ENCODE measurements at regions not wholly inside any gene's neighbourhood (a gene's known extent, or its start where the extent isn't known, plus 50 kb on each side); places are given as distances from the start of the nearest gene placed in this dataset.

DNA sequence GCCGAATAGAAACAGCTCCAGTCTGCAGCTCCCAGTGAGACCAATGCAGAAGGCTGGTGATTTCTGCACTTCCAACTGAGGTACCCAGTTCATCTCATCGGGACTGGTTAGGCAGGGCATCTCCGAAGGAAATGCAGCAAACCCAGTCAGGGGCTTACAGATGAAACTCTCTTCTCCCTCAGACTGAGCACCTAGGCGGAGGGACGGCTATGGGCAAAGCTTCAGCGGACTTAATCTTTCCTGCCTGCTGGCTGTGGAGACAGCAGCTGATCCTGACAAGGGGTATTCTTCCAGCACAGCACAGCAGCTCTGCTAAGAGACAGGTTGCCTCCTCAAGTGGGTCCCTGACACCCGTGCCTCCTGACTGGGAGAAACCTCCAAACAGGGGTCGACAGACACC, 330.9 kb downstream of the DNAH5 start:
- no peak overlapping the region for H3K9ac ChIP-seq (ENCODE audit: extremely low read depth, insufficient read length, low read length)
- H3K27ac ChIP-seq (ENCODE audit: insufficient read length, low read depth, low read length): no peak overlapping the region
- no peaks in the 10 kb centered on the region for H3K4me1 Mint-ChIP-seq
- H4K5ac ChIP-seq (ENCODE audit: insufficient read length, low read depth, low read length): no peak overlapping the region
- no peak overlapping the region for H4K8ac ChIP-seq (replicated peaks; ENCODE audit: insufficient read length, low read depth, low read length)
- H4K20me1 ChIP-seq (ENCODE audit: control insufficient read depth, insufficient read depth, insufficient read length): no peaks in the 10 kb centered on the region
- no peak overlapping the region for H3K56ac ChIP-seq (ENCODE audit: insufficient read length, low read depth, low read length)
- no peak for DNase-seq
- H2AK5ac ChIP-seq (ENCODE audit: insufficient read length, low read length): no peak overlapping the region
- H3K4me2 ChIP-seq (ENCODE audit: insufficient read depth, insufficient read length, low read length): no peak overlapping the region
- H3K36me3 Mint-ChIP-seq (ENCODE audit: insufficient read depth in 1 of 3, low read depth in 3 of 3): no peaks in the 10 kb centered on the region; a peak in 1 of 7 replicates
- H3T11ph ChIP-seq (ENCODE audit: low read length): no peak overlapping the region
- no peaks in the 10 kb centered on the region for H3K23me2 ChIP-seq (ENCODE audit: insufficient read length, low read depth, low read length, poor library complexity, severe bottlenecking)
- H3K79me2 ChIP-seq (ENCODE audit: insufficient read depth, low read length): no peaks in the 10 kb centered on the region
- H2BK20ac ChIP-seq (ENCODE audit: low read depth, low read length, poor library complexity, severe bottlenecking): no peak overlapping the region
- TF ChIP-seq, protein P1, sequence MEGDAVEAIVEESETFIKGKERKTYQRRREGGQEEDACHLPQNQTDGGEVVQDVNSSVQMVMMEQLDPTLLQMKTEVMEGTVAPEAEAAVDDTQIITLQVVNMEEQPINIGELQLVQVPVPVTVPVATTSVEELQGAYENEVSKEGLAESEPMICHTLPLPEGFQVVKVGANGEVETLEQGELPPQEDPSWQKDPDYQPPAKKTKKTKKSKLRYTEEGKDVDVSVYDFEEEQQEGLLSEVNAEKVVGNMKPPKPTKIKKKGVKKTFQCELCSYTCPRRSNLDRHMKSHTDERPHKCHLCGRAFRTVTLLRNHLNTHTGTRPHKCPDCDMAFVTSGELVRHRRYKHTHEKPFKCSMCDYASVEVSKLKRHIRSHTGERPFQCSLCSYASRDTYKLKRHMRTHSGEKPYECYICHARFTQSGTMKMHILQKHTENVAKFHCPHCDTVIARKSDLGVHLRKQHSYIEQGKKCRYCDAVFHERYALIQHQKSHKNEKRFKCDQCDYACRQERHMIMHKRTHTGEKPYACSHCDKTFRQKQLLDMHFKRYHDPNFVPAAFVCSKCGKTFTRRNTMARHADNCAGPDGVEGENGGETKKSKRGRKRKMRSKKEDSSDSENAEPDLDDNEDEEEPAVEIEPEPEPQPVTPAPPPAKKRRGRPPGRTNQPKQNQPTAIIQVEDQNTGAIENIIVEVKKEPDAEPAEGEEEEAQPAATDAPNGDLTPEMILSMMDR (conservative IDR thresholded peaks at IDR 0.05): no peak
- H4K91ac ChIP-seq (ENCODE audit: insufficient read length, low read depth, low read length): no peak overlapping the region
- H3K27ac Mint-ChIP-seq: no peak overlapping the region
- no peak overlapping the region for H3K23ac ChIP-seq (ENCODE audit: insufficient read length, low read depth, low read length)
- H3K27me3 ChIP-seq (ENCODE audit: insufficient read depth, low read length): no peaks in the 10 kb centered on the region
- H2BK5ac ChIP-seq (ENCODE audit: insufficient read length, low read length): no peak overlapping the region
- no peak overlapping the region for H2BK120ac ChIP-seq (ENCODE audit: low read depth, low read length, poor library complexity, severe bottlenecking)
- H2BK12ac ChIP-seq (ENCODE audit: insufficient read length, low read depth, low read length): no peak overlapping the region
- H2BK15ac ChIP-seq (ENCODE audit: low read depth, low read length): no peak overlapping the region
- no peak overlapping the region for H3K4me3 Mint-ChIP-seq
- no peaks in the 10 kb centered on the region for H3K9me3 ChIP-seq (ENCODE audit: control insufficient read depth, low read depth, low read length)
- no CpG with 5 or more reads among the region's 8 CpGs for WGBS (ENCODE audit: extremely low coverage, insufficient read length, low lambda C conversion rate)
- no peak overlapping the region for H3K4ac ChIP-seq (ENCODE audit: low read depth, low read length)
- no peaks in the 10 kb centered on the region for H3K79me1 ChIP-seq (ENCODE audit: insufficient read depth, low read depth, low read length, poor library complexity, severe bottlenecking)
- no peaks in the 10 kb centered on the region for H3K4me1 ChIP-seq (ENCODE audit: insufficient read depth, low read length)
- no peaks in the 10 kb centered on the region; the same call in 1 of the 2 replicates for H3K27me3 Mint-ChIP-seq (ENCODE audit: low read depth)
- H3K9me3 Mint-ChIP-seq: peaks cover 2 to 16% of the 10 kb centered on the region in 2 experiments; a peak in 3 of 5 replicates
- H2AFZ ChIP-seq (ENCODE audit: low read length): no peak overlapping the region
- no peak overlapping the region for H3K14ac ChIP-seq (ENCODE audit: insufficient read depth, low read length)
- no peak overlapping the region for H3K18ac ChIP-seq (ENCODE audit: insufficient read length, low read depth, low read length)
